Right cardiac atrium (tissue), 5 donors: ENCODE measurements at regions not wholly inside any gene's neighbourhood (a gene's known extent, or its start where the extent isn't known, plus 50 kb on each side); places are given as distances from the start of the nearest gene placed in this dataset.

Experiments used
- ATAC-seq, 2 donors: fragments of 200-7000 bp; cut with Tn5 transposase; one replicate each; pipeline versions ENCODE4 v1.8.0 to v1.9.1; 2020; ENCODE audit warnings: moderate library complexity in 2 of 2, mild to moderate bottlenecking in 1 of 2
- DNase-seq, 3 donors: peaks; one replicate each; pipeline ENCODE4 v3.0.0-alpha.2; 2020
- H3K27ac ChIP-seq: one replicate; pipeline ENCODE4 v1.5.1; 2013; ENCODE audit warnings: mild to moderate bottlenecking, low read length, control low read depth, moderate library complexity
- H3K27me3 ChIP-seq: one replicate; pipeline ENCODE4 v1.6.1; 2013; ENCODE audit not compliant: control insufficient read depth, insufficient read depth
- H3K4me1 ChIP-seq: one replicate; pipeline ENCODE4 v1.6.1; 2013; ENCODE audit warnings: low read length; ENCODE audit not compliant: control insufficient read depth, insufficient read depth
- H3K4me3 ChIP-seq: one replicate; pipeline ENCODE4 v1.5.1; 2013; ENCODE audit warnings: low read length, control low read depth
- H3K9me3 ChIP-seq: one replicate; pipeline ENCODE4 v1.6.1; 2013; ENCODE audit warnings: low read length; ENCODE audit not compliant: control insufficient read depth
- WGBS: extraction: QIAGEN DNeasy Blood & Tissue Kit; methylation state at CpG from one replicate; pipeline ENCODE4 v1.1.7; 2013; 5-methylcytosine and 5-hydroxymethylcytosine counted together
- intact Hi-C, 4 donors: fragments of 100-400 bp; cut with DNase I; formaldehyde crosslinking; loops; one replicate each; pipeline versions ENCODE4 v1.11.0 to v1.14.0; 2022 to 2023
- donor health status: healthy with polysubstance abuse.
- donor health status: DM: no; HTN: yes; CAD: no.
- donor health status: DM: no; HTN: no; CAD: no.
- donor health status: DM: no; HTN: yes; CAD: no; lungs with severe emphysema.
- donor health status: DM: yes; HTN: yes; CAD: no.

- Histone ChIP-seq H3K4me1 (no peaks in the 10 kb centered on the region), H3K4me3 (no peak overlapping the region), H3K27me3 (no peaks in the 10 kb centered on the region), H3K9me3 (no peaks in the 10 kb centered on the region), H3K27ac (no peak overlapping the region)
- DNase-seq (no peak), ATAC-seq (no peak)
- 94% methylated on average over 13 of the region's 13 CpGs for WGBS
- intact Hi-C loops: no loop called here
Measured at GRCh38 chr2:238502088-238502810, 75.5 kb downstream of the ASB1 start.

- ATAC-seq (no peak), DNase-seq (no peak)
- 92% methylated on average over 23 of the region's 23 CpGs for WGBS
- H3K4me3 ChIP-seq: no peak overlapping the region
- H3K9me3 ChIP-seq: no peaks in the 10 kb centered on the region
- no peak overlapping the region for H3K27ac ChIP-seq
- no peaks in the 10 kb centered on the region for H3K4me1 ChIP-seq
- intact Hi-C loops: no loop called here
- H3K27me3 ChIP-seq: no peaks in the 10 kb centered on the region
Measured at GRCh38 chr2:238502956-238503791, 76.4 kb downstream of the ASB1 start.

GRCh38 chr2:238504181-238504931, 77.6 kb downstream of the ASB1 start:
- WGBS: 79% methylated on average over 26 of the region's 26 CpGs
- Histone ChIP-seq H3K27me3 (no peaks in the 10 kb centered on the region), H3K4me1 (no peaks in the 10 kb centered on the region), H3K4me3 (no peak overlapping the region), H3K27ac (no peak overlapping the region), H3K9me3 (no peaks in the 10 kb centered on the region)
- ATAC-seq (no peak), DNase-seq (no peak)
- intact Hi-C loops: no loop called here

- DNase-seq (no peak), ATAC-seq (no peak)
- WGBS: 83% methylated on average over 16 of the region's 16 CpGs
- no peaks in the 10 kb centered on the region for H3K27me3 ChIP-seq
- no peak overlapping the region for H3K4me3 ChIP-seq
- H3K27ac ChIP-seq: no peak overlapping the region
- H3K9me3 ChIP-seq: no peaks in the 10 kb centered on the region
- H3K4me1 ChIP-seq: no peaks in the 10 kb centered on the region
- intact Hi-C loops: no loop called here
Measured at GRCh38 chr2:238505119-238505891, 78.6 kb downstream of the ASB1 start.

GRCh38 chr2:238505892-238506280, 79.2 kb downstream of the ASB1 start:
- 88% methylated on average over 9 of the region's 9 CpGs for WGBS
- no peak for DNase-seq

GRCh38 chr2:238506371-238507068, 79.8 kb downstream of the ASB1 start:
- intact Hi-C loops: no loop called here
- no peak for DNase-seq
- no peak overlapping the region for H3K4me3 ChIP-seq
- no peaks in the 10 kb centered on the region for H3K27me3 ChIP-seq
- no peak for ATAC-seq
- H3K4me1 ChIP-seq: no peaks in the 10 kb centered on the region
- no peak overlapping the region for H3K27ac ChIP-seq
- no peaks in the 10 kb centered on the region for H3K9me3 ChIP-seq
- WGBS: 77% methylated on average over 17 of the region's 17 CpGs

More at GRCh38 chr2:238505892-238506280, 79.2 kb downstream of the ASB1 start:
- no peaks in the 10 kb centered on the region for H3K4me1 ChIP-seq
- H3K27me3 ChIP-seq: no peaks in the 10 kb centered on the region
- no peaks in the 10 kb centered on the region for H3K9me3 ChIP-seq
- H3K4me3 ChIP-seq: no peak overlapping the region
- no peak overlapping the region for H3K27ac ChIP-seq
- intact Hi-C loops: no loop called here
- no peak for ATAC-seq

- no peak for ATAC-seq
- DNase-seq: no peak
- Histone ChIP-seq H3K4me3 (no peak overlapping the region), H3K27me3 (no peaks in the 10 kb centered on the region), H3K4me1 (no peaks in the 10 kb centered on the region), H3K27ac (no peak overlapping the region), H3K9me3 (no peaks in the 10 kb centered on the region)
- intact Hi-C loops: no loop called here
- WGBS: 75% methylated on average over 6 of the region's 6 CpGs
Measured at GRCh38 chr2:238507836-238508235, 81.1 kb downstream of the ASB1 start.

- peak in 1 of 2 donors; percentile 14 for ATAC-seq
Measured at GRCh38 chr2:238509151-238509835, 82.6 kb downstream of the ASB1 start.

GRCh38 chr2:238509903-238510302, 83.2 kb downstream of the ASB1 start:
- Histone ChIP-seq H3K27ac (no peak overlapping the region), H3K9me3 (no peaks in the 10 kb centered on the region), H3K27me3 (no peaks in the 10 kb centered on the region), H3K4me3 (no peak overlapping the region), H3K4me1 (no peaks in the 10 kb centered on the region)
- no peak for DNase-seq
- intact Hi-C loops: loop anchor here in 2 of 4 donors (5.0 to 10.0 kb wide), 3 partner anchors 95 to 275 kb away; no protein-coding TSS in a partner anchor
- ATAC-seq: no peak
- WGBS: 84% methylated on average over 7 of the region's 7 CpGs

More at GRCh38 chr2:238509151-238509835, 82.6 kb downstream of the ASB1 start:
- intact Hi-C loops: no loop called here
- H3K9me3 ChIP-seq: no peaks in the 10 kb centered on the region
- DNase-seq: peak in 1 of 3 donors; percentile 46
- H3K4me1 ChIP-seq: no peaks in the 10 kb centered on the region
- no peak overlapping the region for H3K4me3 ChIP-seq
- H3K27me3 ChIP-seq: no peaks in the 10 kb centered on the region
- WGBS: 70% methylated on average over 12 of the region's 12 CpGs
- no peak overlapping the region for H3K27ac ChIP-seq
